ENCODE measurements at regions not wholly inside any gene's neighbourhood (a gene's known extent, or its start where the extent isn't known, plus 50 kb on each side); places are given as distances from the start of the nearest gene placed in this dataset.

- DNase-seq (ENCODE audit: low read depth, low spot score): no peak
- Histone ChIP-seq H3K27ac (ENCODE audit: low read depth, low read length) (no peak overlapping the region), H3K9me3 (ENCODE audit: control insufficient read depth, insufficient read depth, low read length) (no peaks in the 10 kb centered on the region), H3K27me3 (ENCODE audit: control insufficient read depth, insufficient read depth, low read length) (no peaks in the 10 kb centered on the region), H3K4me3 (ENCODE audit: low read depth, low read length) (no peak overlapping the region)
- TF ChIP-seq CTCF (IDR thresholded peaks at IDR 0.05; ENCODE audit: low read depth, low read length): no peak
- ChIA-PET POLR2A (no interaction called here), CTCF (no interaction called here)
Measured at GRCh38 chr12:98154850-98155249, 360.5 kb upstream of the TMPO start.

GRCh38 chr12:98156697-98157096 is 358.7 kb upstream of the TMPO start:
- Histone ChIP-seq H3K27ac (ENCODE audit: low read depth, low read length) (no peak overlapping the region), H3K4me3 (ENCODE audit: low read depth, low read length) (no peak overlapping the region), H3K27me3 (ENCODE audit: control insufficient read depth, insufficient read depth, low read length) (no peaks in the 10 kb centered on the region), H3K9me3 (ENCODE audit: control insufficient read depth, insufficient read depth, low read length) (no peaks in the 10 kb centered on the region)
- ChIA-PET POLR2A (no interaction called here), CTCF (no interaction called here)
- no peak for TF ChIP-seq CTCF (IDR thresholded peaks at IDR 0.05; ENCODE audit: low read depth, low read length)
- DNase-seq (ENCODE audit: low read depth, low spot score): no peak

DNA sequence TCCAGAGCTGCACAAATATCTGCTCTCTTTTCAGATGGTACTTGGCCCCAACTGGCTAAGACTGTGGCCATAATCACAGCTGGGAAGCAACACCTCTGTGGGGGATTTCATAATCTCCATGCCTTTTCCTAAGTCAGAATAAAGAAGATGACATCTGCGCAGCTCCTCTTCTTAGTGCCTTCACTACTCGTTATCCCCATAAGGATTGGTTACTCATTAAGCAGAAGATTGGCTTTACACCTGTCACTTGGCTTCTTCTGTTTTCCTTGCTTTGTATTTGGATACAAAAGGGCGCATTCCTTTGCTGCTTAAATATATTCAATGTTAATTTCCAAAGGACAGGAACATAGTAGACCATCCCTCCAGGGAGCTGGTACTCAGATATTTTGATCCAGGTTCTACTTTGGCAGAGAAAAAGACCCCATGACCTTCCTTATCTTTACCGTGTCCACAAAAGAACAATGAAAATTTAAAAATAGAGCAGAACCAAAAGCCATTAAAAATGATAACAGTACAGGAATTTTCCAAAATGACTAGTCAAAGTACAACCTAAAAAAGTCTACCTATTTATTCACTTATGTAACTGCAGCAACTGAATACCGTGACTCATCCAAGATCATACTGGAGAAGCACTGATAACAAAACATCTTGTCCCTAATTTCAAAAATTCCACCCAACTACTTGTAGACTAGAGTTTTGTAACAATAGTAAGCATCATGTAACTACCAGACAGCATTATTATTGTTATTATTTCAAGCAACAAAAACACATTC is 352.3 kb upstream of the TMPO start:
- DNase-seq (ENCODE audit: low read depth, low spot score): no peak
- ChIA-PET POLR2A (no interaction called here), CTCF (no interaction called here)
- no peak overlapping the region for H3K4me3 ChIP-seq (ENCODE audit: low read depth, low read length)
- H3K27ac ChIP-seq (ENCODE audit: low read depth, low read length): no peak overlapping the region
- no peak for TF ChIP-seq CTCF (IDR thresholded peaks at IDR 0.05; ENCODE audit: low read depth, low read length)
- H3K9me3 ChIP-seq (ENCODE audit: control insufficient read depth, insufficient read depth, low read length): no peaks in the 10 kb centered on the region
- H3K27me3 ChIP-seq (ENCODE audit: control insufficient read depth, insufficient read depth, low read length): no peaks in the 10 kb centered on the region

DNA sequence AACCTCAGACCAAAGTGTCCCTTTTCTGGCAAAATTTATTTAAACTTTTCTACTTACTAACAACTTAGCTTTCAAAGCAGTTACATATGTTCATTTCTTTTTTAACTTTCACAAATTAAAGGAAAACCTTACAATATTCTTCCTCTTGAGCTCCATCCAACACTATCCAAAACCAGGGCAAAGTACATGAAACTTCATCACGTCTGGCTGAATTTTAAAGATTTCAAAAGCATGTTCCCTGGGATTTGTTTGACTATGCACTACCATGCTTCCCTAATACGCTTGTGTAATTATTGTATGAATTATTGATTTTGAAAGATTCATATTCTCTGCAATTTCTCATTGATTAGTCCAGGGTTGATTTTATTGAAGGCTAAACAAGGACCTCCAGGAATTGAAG is 343.1 kb upstream of the TMPO start:
- CTCF ChIA-PET: no interaction called here
- no peak for TF ChIP-seq CTCF (IDR thresholded peaks at IDR 0.05; ENCODE audit: low read depth, low read length)
- no peak for DNase-seq (ENCODE audit: low read depth, low spot score)
- POLR2A ChIA-PET: no interaction called here
- H3K27ac ChIP-seq (ENCODE audit: low read depth, low read length): no peak overlapping the region
- no peak overlapping the region for H3K4me3 ChIP-seq (ENCODE audit: low read depth, low read length)
- H3K9me3 ChIP-seq (ENCODE audit: control insufficient read depth, insufficient read depth, low read length): no peaks in the 10 kb centered on the region
- H3K27me3 ChIP-seq (ENCODE audit: control insufficient read depth, insufficient read depth, low read length): no peaks in the 10 kb centered on the region

GRCh38 chr12:98172801-98173200 is 342.6 kb upstream of the TMPO start:
- no peak for DNase-seq (ENCODE audit: low read depth, low spot score)
- CTCF ChIA-PET: no interaction called here

More at GRCh38 chr12:98172801-98173200, 342.6 kb upstream of the TMPO start:
- POLR2A ChIA-PET: no interaction called here
- Histone ChIP-seq H3K9me3 (ENCODE audit: control insufficient read depth, insufficient read depth, low read length) (no peaks in the 10 kb centered on the region), H3K4me3 (ENCODE audit: low read depth, low read length) (no peak overlapping the region), H3K27ac (ENCODE audit: low read depth, low read length) (no peak overlapping the region), H3K27me3 (ENCODE audit: control insufficient read depth, insufficient read depth, low read length) (no peaks in the 10 kb centered on the region)
- TF ChIP-seq CTCF (IDR thresholded peaks at IDR 0.05; ENCODE audit: low read depth, low read length): no peak

Measured in AG04450 (cell line).